T-helper 17 cell (primary cell): ENCODE measurements at regions not wholly inside any gene's neighbourhood (a gene's known extent, or its start where the extent isn't known, plus 50 kb on each side); places are given as distances from the start of the nearest gene placed in this dataset.

Source experiments
- ATAC-seq: fragments of 150-1000 bp; cut with Tn5 transposase; 2 replicates; pipeline ENCODE4 v1.10.0; 2021; ENCODE audit warnings: mild to moderate bottlenecking, moderate library complexity
- DNase-seq, 3 donors: peaks; one replicate each; pipeline versions ENCODE4 v3.0.0 to v3.0.0-alpha.2; 2020 to 2021
- H3K9me3 ChIP-seq: one replicate; pipeline ENCODE4 v1.7.0; 2013; ENCODE audit warnings: low read length, mild to moderate bottlenecking; ENCODE audit not compliant: control insufficient read depth, poor library complexity, severe bottlenecking
- H3K27ac Mint-ChIP-seq: one replicate; pipeline ENCODE4 v1.8.0; 2022; ENCODE audit warnings: mild to moderate bottlenecking, moderate library complexity, mixed read lengths
- H3K27me3 Mint-ChIP-seq: one replicate; pipeline ENCODE4 v1.8.0; 2022; ENCODE audit warnings: mixed read lengths
- H3K36me3 Mint-ChIP-seq: one replicate; pipeline ENCODE4 v1.8.0; 2022; ENCODE audit warnings: low read depth, mixed read lengths
- H3K4me1 Mint-ChIP-seq: one replicate; pipeline ENCODE4 v1.8.0; 2022; ENCODE audit warnings: mild to moderate bottlenecking, mixed read lengths
- H3K4me3 Mint-ChIP-seq: one replicate; pipeline ENCODE4 v1.8.0; 2022; ENCODE audit warnings: mild to moderate bottlenecking, moderate library complexity, mixed read lengths

DNA sequence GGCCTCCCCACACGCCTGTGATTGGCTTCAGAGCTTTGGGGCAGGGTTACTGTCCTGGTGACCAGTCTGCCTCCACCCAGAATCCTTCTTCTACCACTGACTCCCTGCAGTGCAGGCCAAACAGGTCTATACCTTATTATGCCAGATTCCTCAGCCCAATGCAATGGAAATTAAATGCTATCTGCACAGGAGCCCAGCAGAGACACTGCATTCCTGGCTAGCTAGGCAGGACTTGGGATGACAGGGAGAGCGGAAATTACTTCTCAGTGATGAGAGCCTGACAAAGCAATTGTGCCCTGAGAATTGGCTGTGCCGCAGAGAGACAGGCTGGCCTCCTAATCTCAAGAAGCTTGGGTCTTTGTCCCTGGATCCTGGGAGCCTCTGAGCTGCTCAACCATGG, 143.8 kb upstream of the NCAM1 start:
- ATAC-seq (no peak), DNase-seq (no peak)
- Mint-ChIP-seq H3K36me3 (no peaks in the 10 kb centered on the region), H3K27me3 (peaks cover 17% of the 10 kb centered on the region), H3K4me3 (no peak overlapping the region), H3K4me1 (no peaks in the 10 kb centered on the region), H3K27ac (no peak overlapping the region)
- H3K9me3 ChIP-seq = no peaks in the 10 kb centered on the region

DNA sequence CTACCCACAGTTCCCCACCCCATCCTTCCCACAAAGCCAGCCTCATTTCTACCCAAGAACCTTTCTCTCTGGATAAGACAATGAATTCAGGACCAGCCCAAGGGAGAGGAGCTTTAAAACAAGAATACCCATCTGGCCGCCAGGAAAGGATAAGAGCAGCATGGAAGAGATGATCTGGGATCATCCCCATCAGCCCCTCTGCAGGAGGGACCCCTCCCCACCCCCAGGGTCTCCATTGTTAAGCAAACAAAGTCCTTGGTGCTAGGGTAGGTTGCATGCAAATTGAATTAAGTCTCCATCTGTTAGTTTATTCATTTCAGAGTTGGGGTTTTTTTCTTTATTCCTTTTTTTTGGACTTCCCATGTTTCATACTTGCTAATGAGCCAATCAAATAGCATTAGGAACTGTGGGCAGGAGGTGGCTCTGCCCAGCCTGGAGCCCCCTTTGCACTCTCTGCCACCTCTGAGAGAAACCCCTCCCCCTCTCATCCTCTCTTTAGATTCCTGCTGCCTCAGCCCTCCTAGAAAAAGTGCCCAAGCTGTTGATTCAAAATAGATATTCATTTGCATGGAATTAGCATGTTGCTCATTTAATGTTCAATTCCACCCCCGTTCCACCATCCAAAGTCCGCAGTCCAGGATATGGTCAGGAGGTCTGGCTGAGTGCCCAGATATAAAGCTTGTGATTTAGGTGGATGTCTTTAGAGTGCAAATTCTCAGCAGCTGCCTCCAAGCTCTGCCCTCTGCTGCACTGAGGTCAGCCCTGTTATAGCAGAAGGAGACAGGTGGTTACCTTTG, 138.5 kb upstream of the NCAM1 start:
- DNase-seq = no peak
- no peaks in the 10 kb centered on the region for H3K9me3 ChIP-seq
- no peak for ATAC-seq
- peaks cover 39% of the 10 kb centered on the region for H3K27me3 Mint-ChIP-seq
- no peaks in the 10 kb centered on the region for H3K4me1 Mint-ChIP-seq
- H3K27ac Mint-ChIP-seq = no peak overlapping the region
- H3K36me3 Mint-ChIP-seq = no peaks in the 10 kb centered on the region
- H3K4me3 Mint-ChIP-seq = no peak overlapping the region

DNA sequence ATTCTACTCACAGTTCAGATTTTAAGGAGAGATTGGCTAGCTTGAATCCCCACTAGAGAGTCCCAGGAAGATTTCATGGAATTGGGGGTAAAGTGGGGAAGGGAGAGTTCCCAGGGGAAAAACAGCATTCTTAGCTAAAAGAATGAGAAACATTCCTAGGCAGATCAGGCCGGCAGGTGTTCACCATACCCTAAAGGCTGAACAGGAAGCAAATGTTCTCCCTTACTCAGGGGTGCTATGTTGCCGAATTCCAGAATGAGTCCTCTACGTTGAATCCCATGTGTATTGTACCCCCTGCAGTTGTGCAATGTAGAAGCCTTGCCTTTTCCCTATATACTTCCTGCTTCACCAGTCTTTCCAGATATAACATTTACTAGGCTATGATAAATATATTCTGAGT, 135.2 kb upstream of the NCAM1 start:
- DNase-seq (no peak), ATAC-seq (no peak)
- H3K9me3 ChIP-seq = no peaks in the 10 kb centered on the region
- H3K4me1 Mint-ChIP-seq = no peaks in the 10 kb centered on the region
- no peak overlapping the region for H3K27ac Mint-ChIP-seq
- H3K4me3 Mint-ChIP-seq = no peak overlapping the region
- no peaks in the 10 kb centered on the region for H3K36me3 Mint-ChIP-seq
- peaks cover 37% of the 10 kb centered on the region for H3K27me3 Mint-ChIP-seq

DNA sequence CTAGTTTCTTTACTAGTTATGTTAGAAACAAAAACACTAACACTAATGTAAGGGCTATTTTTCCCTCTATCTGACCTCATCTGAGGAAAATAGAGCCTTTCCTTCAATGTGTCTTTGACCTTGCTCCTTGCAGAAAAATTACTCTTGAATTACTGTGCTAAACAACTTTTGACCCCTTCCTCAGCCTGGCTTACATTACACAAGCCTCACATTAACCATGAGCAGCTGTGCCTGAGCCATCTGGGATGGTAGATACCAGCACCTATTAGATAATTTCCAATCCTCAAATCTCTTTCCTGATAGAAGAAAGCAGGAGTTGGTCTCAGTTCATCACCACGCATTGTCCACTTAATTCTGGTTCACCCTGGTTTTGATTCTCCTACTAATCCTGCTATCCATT, 134.4 kb upstream of the NCAM1 start:
- H3K36me3 Mint-ChIP-seq = no peaks in the 10 kb centered on the region
- H3K9me3 ChIP-seq = no peaks in the 10 kb centered on the region

DNA sequence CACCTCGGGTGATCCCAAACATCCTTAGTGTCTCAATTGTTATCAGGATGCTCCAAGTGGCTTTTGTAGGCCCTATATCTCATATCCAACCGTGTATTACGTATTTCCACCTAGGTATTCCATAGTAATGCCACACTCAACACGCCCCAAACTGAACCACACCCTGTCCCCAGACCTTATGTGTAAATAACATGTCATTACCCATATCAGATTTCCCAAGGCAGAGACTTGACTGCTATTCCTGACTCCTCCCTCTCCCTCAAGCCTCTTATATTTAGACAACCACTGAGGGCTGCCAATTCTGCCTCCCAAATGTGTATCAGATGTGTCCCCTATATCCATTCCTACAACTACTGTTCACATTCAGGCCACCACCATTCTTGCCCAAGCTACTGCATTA, 132.8 kb upstream of the NCAM1 start:
- peaks cover 19% of the 10 kb centered on the region for H3K27me3 Mint-ChIP-seq
- no peak for DNase-seq
- H3K9me3 ChIP-seq = no peaks in the 10 kb centered on the region
- H3K36me3 Mint-ChIP-seq = no peaks in the 10 kb centered on the region
- H3K4me1 Mint-ChIP-seq = no peaks in the 10 kb centered on the region
- no peak overlapping the region for H3K4me3 Mint-ChIP-seq
- H3K27ac Mint-ChIP-seq = no peak overlapping the region
- no peak for ATAC-seq

More for the DNA sequence above, 134.4 kb upstream of the NCAM1 start:
- Mint-ChIP-seq H3K27ac (no peak overlapping the region), H3K4me3 (no peak overlapping the region), H3K4me1 (no peaks in the 10 kb centered on the region), H3K27me3 (peaks cover 31% of the 10 kb centered on the region)
- DNase-seq (no peak), ATAC-seq (no peak)

DNA sequence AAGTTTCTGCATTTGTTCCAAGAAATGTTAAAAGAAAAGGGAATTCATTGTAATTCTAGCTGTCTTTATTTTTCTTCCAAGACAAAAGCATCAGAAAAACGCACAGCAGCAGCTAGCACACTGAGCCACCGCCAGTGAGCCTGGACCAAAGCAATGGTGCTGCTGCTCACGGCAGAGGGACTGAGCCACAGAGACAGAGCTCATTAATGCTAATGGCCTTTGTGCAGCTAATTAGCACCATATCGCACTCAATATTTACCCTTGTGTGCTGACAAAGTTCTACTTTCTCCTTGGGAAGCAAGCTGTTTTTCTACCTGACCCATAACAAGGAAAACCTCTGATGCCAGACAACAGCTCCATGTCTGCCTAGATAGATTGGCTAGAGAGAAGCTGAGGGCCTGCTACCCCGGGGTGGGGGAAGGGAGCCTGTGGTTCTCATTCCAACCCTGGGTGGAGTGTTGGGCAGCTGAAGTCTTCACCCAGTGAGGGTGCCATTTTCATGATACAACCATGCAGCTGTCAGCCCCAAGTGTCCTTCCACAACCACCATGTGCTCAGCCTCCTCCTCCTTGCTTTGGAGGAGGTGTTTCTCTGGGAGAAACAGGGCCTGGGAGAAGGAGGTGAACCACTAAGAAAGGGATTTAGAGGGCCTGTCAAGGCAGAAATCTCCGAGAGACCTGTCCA, 131.1 kb upstream of the NCAM1 start:
- DNase-seq = no peak
- H3K9me3 ChIP-seq = no peaks in the 10 kb centered on the region
- no peak for ATAC-seq
- peaks cover 15% of the 10 kb centered on the region for H3K27me3 Mint-ChIP-seq
- H3K4me3 Mint-ChIP-seq = no peak overlapping the region
- no peaks in the 10 kb centered on the region for H3K4me1 Mint-ChIP-seq
- no peak overlapping the region for H3K27ac Mint-ChIP-seq
- no peaks in the 10 kb centered on the region for H3K36me3 Mint-ChIP-seq

DNA sequence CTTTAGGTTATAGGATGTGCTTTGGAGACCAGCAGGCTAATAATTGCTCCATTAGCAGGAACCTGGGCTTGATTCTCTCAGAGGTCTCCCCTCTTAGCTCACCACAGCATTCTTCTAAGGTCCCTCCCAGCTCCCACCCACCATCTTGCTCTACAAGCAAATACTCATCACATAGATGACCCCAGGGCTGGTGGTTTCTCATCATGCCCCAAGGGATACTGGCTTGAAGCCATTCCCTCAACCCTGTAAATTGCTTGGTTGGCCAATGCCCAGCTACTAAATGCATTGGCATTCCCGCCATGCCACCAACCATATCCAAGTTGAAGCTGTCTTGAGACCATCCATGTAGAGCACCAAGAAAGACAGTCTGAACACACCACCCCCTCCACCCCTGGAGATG, 130.2 kb upstream of the NCAM1 start:
- H3K27ac Mint-ChIP-seq = no peak overlapping the region
- no peaks in the 10 kb centered on the region for H3K9me3 ChIP-seq
- no peak overlapping the region for H3K4me3 Mint-ChIP-seq
- H3K36me3 Mint-ChIP-seq = no peaks in the 10 kb centered on the region
- ATAC-seq = no peak
- no peaks in the 10 kb centered on the region for H3K4me1 Mint-ChIP-seq
- H3K27me3 Mint-ChIP-seq = peaks cover 15% of the 10 kb centered on the region
- no peak for DNase-seq

DNA sequence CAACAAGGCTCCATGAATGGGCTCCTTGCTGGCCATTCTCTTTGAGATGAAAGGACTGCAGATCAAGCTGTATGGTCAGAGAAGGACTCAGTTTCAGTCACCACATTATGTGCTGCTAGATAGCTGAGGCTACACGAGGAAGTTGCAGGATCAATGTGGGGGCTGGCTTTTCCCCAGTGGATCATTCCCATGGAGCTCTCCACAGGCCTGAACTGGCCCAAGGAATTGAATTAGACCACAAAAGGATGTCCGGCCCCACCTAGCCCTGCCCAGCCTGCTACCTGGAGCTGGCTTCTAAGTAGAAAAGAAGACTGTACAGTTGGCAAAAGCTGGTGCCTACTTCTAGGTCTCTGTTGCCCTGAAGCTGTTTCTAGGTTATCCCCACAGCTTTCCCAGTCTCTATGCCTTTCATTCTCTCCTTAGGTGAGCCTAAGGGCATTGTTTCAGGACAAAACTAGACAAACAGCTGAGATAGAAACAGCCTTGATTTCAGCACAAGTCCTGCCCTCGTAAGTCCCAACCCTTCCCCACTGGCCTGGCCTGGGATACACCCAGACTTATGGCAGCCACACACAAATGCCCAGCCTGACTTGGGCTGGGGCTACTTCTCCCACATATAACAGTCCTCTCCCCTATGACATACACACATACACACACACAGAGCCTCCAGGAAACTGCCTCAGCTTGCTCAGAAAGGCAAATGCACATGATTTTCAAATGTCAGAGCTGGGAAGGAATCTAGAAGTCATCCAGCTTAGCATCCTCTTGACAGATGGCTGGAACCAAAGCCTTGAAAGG, 129.1 kb upstream of the NCAM1 start:
- no peaks in the 10 kb centered on the region for H3K9me3 ChIP-seq
- Mint-ChIP-seq H3K4me1 (no peaks in the 10 kb centered on the region), H3K27ac (no peak overlapping the region), H3K4me3 (no peak overlapping the region), H3K36me3 (no peaks in the 10 kb centered on the region), H3K27me3 (peaks cover 15% of the 10 kb centered on the region)
- no peak for ATAC-seq
- no peak for DNase-seq

DNA sequence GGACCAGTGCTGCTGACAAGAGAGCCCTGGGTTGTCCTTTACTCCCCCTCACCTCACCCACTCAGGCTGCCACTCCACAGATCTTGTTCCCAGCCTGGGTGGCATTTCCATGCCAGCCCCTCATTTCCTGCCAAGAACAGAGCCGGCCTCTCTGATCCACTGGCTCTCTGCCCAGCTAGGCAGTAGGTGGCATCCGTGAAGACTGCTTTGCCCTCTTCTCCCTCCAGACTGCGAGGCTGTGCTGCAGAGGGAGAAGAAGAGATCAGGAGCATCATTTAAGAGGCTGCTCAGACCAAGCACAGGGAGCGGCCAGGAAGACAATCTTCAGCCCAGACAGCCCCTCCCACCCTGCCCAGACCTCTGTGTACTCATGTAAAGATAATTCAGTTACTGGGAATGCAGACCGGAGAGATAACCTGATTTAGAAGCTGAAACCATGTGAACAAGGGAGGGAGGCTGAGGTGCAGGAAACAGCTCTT, 126.9 kb upstream of the NCAM1 start:
- DNase-seq = no peak
- Mint-ChIP-seq H3K27me3 (peaks cover 15% of the 10 kb centered on the region), H3K4me3 (no peak overlapping the region), H3K27ac (no peak overlapping the region), H3K36me3 (no peaks in the 10 kb centered on the region), H3K4me1 (no peaks in the 10 kb centered on the region)
- ATAC-seq = no peak
- H3K9me3 ChIP-seq = no peaks in the 10 kb centered on the region

DNA sequence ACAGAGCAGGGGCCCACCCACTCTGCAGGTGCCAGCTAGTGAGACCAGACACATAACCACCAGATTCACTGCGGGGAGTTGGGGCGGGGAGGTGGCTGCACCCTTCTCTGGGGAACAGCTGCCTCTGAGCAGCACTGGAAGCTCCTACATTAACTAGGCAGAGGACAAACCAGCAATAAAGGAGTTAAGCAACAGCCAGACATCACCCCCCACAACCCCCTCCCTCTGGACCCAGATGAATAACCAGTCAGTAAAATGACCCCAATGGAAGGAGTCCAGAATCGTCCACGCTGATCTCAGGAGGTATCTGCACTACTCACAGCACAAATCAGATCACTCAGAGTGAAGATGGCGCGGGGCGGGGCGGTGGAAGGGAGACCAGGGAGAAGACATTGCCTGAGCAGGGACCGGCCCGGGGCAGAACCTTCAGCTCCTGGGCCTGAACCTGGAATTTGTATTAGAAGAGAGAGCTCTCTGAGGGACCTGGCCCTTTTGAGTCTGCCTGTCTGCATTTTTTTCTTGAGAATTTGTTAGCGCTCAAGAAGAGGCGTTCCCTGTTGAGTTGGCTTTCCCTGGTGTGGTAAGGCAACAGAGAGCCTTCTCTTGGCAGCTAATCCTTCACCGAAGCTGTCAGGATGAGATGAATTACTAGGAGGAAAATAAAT, 125.5 kb upstream of the NCAM1 start:
- no peak for ATAC-seq

DNA sequence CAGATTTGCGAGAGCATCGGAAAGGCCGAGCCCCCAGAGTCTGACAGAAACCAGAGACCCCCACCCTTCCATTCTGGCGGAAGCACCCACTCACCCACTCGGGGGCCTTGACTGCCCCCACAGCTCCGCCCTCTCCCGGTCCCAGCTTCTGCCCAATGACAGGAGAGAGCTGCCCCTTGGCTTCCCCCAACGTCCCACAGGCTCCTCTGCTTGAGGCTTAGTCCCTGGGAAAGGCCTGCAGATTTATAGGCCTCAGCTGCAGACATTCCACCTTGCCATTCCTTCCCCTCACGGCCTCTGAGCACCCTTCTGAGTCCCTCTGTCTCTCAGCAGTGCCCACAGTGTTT, 125.0 kb upstream of the NCAM1 start:
- Mint-ChIP-seq H3K4me3 (no peak overlapping the region), H3K27ac (no peak overlapping the region), H3K36me3 (no peaks in the 10 kb centered on the region), H3K27me3 (peaks cover 15% of the 10 kb centered on the region), H3K4me1 (no peaks in the 10 kb centered on the region)
- DNase-seq (no peak), ATAC-seq (no peak)
- no peaks in the 10 kb centered on the region for H3K9me3 ChIP-seq

More for the DNA sequence above, 125.5 kb upstream of the NCAM1 start:
- no peak overlapping the region for H3K4me3 Mint-ChIP-seq
- peaks cover 13% of the 10 kb centered on the region for H3K27me3 Mint-ChIP-seq
- no peak overlapping the region for H3K27ac Mint-ChIP-seq
- no peaks in the 10 kb centered on the region for H3K9me3 ChIP-seq
- no peaks in the 10 kb centered on the region for H3K36me3 Mint-ChIP-seq
- no peak for DNase-seq
- no peaks in the 10 kb centered on the region for H3K4me1 Mint-ChIP-seq

DNA sequence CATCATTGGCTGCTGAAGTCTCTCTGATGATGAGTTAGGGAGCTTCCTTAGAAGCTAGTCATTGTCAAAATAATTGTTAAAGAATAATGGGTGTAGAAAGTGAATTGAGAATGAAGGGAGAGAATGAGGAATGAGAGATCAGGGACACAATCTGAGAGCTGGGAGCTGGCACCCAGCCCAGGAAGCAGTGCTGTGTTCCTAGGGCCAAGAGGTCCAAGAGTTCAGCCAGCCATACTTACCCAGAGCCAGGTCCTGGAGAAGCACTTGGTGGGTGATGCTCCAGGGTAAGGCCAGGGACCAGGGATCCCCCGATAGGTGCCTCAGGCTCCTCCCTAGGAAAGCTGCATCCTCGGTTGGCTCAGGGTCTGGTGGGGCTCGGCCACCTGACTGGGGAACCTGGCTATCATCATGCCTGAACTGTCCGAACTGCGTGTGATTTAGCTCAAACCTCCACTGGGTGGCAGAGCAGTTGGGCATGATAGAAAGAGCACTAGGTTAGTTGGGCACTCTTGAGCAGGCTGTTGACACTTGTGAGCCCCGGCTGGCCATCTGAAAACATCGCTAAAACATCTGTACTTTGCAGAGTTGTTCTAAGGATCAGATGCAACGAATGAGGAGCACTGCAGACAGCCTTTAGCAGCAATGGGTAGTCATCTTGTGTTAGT, 123.9 kb upstream of the NCAM1 start:
- no peak for DNase-seq
- no peaks in the 10 kb centered on the region for H3K4me1 Mint-ChIP-seq
- H3K9me3 ChIP-seq = no peaks in the 10 kb centered on the region
- peaks cover 21% of the 10 kb centered on the region for H3K27me3 Mint-ChIP-seq
- no peak overlapping the region for H3K27ac Mint-ChIP-seq
- no peak overlapping the region for H3K4me3 Mint-ChIP-seq
- ATAC-seq = no peak
- no peaks in the 10 kb centered on the region for H3K36me3 Mint-ChIP-seq
